Activated T-helper 2 cell treated with anti-CD3 and anti-CD28 coated beads, Interferon-gamma antibody, Interleukin-2, Interleukin-4, amounts not matched to agents 10 μg/mL and 5 μg/mL and 100 μg/mL, durations not matched to agents 14 hours and 24 hours and 36 hours (primary cell): ENCODE measurements at regions not wholly inside any gene's neighbourhood (a gene's known extent, or its start where the extent isn't known, plus 50 kb on each side); places are given as distances from the start of the nearest gene placed in this dataset.
A peak's percentile ranks its signal among the peaks of the same experiment; 100 is the strongest.

Experiments
- DNase-seq: peaks from one replicate; pipeline ENCODE4 v3.0.0; 2021; ENCODE audit warnings: low spot score
- H3K27ac Mint-ChIP-seq: one replicate; pipeline ENCODE4 v1.8.0; 2021; ENCODE audit warnings: mixed read lengths
- H3K27me3 Mint-ChIP-seq: one replicate; pipeline ENCODE4 v1.8.0; 2021; ENCODE audit warnings: low read depth, mixed read lengths
- H3K36me3 Mint-ChIP-seq: one replicate; pipeline ENCODE4 v1.8.0; 2021; ENCODE audit warnings: low read depth, mixed read lengths
- H3K4me1 Mint-ChIP-seq: one replicate; pipeline ENCODE4 v1.8.0; 2021; ENCODE audit warnings: low read depth, mixed read lengths
- H3K4me3 Mint-ChIP-seq: one replicate; pipeline ENCODE4 v1.8.0; 2021; ENCODE audit warnings: low read depth, mild to moderate bottlenecking, moderate library complexity, mixed read lengths
- H3K9me3 Mint-ChIP-seq: one replicate; pipeline ENCODE4 v1.8.0; 2021; ENCODE audit warnings: mixed read lengths
- intact Hi-C: fragments of 100-400 bp; cut with micrococcal nuclease; formaldehyde crosslinking; loops from one replicate; pipeline ENCODE4 v1.15.1; 2023

GRCh38 chr11:130615561-130615960 lies 167.1 kb downstream of the ADAMTS15 start:
- Mint-ChIP-seq H3K36me3 (no peaks in the 10 kb centered on the region), H3K4me3 (no peak overlapping the region), H3K4me1 (no peaks in the 10 kb centered on the region), H3K9me3 (no peaks in the 10 kb centered on the region), H3K27ac (no peak overlapping the region), H3K27me3 (peaks cover 4% of the 10 kb centered on the region)
- DNase-seq = no peak
- intact Hi-C loops = no loop called here

- peaks cover 4% of the 10 kb centered on the region for H3K27me3 Mint-ChIP-seq
- no peaks in the 10 kb centered on the region for H3K9me3 Mint-ChIP-seq
- no peaks in the 10 kb centered on the region for H3K36me3 Mint-ChIP-seq
- H3K4me1 Mint-ChIP-seq = no peaks in the 10 kb centered on the region
- DNase-seq = no peak
- no peak overlapping the region for H3K27ac Mint-ChIP-seq
- no peak overlapping the region for H3K4me3 Mint-ChIP-seq
- intact Hi-C loops = no loop called here
Measured at GRCh38 chr11:130616573-130616972, 168.1 kb downstream of the ADAMTS15 start.

DNA sequence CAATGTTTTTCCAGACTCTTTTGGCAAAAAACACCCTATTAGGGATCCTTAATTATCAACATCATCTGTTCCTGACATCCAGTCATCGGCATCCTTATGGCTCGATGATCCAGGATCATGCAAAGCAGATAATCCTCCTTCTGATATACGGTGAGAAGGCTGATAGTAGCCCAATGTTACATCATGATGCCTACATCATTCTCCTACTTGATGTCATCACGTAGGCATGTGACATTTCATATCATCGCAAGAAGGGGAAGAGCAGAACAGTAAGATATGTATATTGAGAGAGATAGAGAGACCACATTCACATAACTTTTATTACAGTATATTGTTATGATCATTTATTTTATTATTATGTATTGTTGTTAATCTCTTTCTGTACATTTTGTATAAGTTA lies 168.6 kb downstream of the ADAMTS15 start:
- no peaks in the 10 kb centered on the region for H3K36me3 Mint-ChIP-seq
- no peak overlapping the region for H3K4me3 Mint-ChIP-seq
- no peak for DNase-seq
- no peaks in the 10 kb centered on the region for H3K9me3 Mint-ChIP-seq
- peaks cover 4% of the 10 kb centered on the region for H3K27me3 Mint-ChIP-seq
- H3K27ac Mint-ChIP-seq = no peak overlapping the region
- no peaks in the 10 kb centered on the region for H3K4me1 Mint-ChIP-seq
- intact Hi-C loops = no loop called here

DNA sequence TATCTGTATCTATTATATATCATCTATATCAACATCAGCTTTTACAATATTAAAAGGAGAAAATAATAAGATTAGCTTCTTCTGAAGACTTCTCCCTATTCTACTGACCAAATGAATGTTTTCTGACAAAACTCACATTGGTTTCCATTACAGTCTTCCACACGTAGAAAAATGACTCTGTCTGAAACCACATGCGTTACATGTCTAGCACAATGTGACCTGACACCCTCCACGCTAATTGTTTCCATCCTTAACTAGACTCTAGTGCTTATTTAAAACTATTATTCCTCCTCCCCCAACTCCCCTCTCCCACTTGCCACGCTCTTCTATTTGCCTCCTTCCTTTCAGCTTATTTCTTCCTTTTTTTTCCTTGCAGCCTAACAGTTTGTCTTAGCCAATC lies 172.1 kb downstream of the ADAMTS15 start:
- no peaks in the 10 kb centered on the region for H3K36me3 Mint-ChIP-seq
- intact Hi-C loops = no loop called here
- H3K27me3 Mint-ChIP-seq = no peaks in the 10 kb centered on the region
- H3K27ac Mint-ChIP-seq = no peak overlapping the region
- H3K4me1 Mint-ChIP-seq = no peaks in the 10 kb centered on the region
- H3K4me3 Mint-ChIP-seq = no peak overlapping the region
- DNase-seq = no peak
- no peaks in the 10 kb centered on the region for H3K9me3 Mint-ChIP-seq

GRCh38 chr11:130622141-130622542 lies 173.7 kb downstream of the ADAMTS15 start:
- no peaks in the 10 kb centered on the region for H3K4me1 Mint-ChIP-seq
- no peak for DNase-seq
- intact Hi-C loops = no loop called here
- no peaks in the 10 kb centered on the region for H3K36me3 Mint-ChIP-seq
- H3K27ac Mint-ChIP-seq = no peak overlapping the region
- no peaks in the 10 kb centered on the region for H3K27me3 Mint-ChIP-seq
- H3K9me3 Mint-ChIP-seq = no peaks in the 10 kb centered on the region
- no peak overlapping the region for H3K4me3 Mint-ChIP-seq

DNA sequence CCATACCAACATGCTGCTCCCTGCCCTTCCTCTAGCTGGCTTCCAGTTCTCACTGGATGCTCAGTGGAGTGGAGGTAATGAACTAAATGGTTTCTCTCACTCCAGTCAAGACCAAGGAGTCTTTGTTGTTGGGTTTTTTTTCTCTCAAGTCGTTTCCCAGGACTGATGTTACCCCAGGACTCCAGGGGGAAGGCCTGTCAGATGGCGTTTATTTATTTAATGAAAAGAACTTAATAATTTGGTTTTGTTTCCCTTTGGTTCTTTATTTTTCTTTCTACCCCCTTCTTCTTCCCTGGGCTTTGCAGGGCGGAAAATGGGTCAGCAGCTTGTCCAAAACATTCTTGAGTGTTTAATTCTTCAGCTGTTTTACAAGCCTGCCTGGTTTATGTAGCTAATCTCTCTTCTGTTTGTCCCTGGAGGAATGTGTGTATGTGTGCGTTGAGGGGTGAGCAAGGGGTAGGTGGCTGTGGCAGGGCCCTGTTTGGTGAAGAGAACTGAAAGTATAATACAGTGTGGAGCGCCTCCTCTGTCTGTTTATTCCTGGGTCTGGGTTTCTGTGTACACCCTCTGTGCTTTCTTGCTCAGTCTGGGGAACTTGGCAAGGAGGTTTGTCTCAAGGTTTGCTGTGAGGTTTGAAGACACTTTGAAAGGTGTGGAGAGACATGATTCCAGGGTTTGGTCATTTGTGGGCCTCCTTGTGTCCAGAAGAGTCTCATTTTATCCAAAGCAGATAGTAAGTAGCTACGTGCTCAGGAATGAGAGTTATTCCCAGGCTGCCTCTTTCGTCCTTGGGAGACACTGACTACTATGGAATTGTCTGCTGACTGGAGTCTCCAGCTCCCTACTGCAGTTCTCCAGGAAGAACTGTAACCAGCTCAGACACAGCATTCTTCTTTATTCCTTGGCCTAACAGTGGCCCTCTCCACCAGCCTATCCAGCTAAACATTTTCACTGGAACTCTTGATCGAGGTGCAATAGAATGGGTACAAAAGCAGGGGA lies 175.5 kb downstream of the ADAMTS15 start:
- Mint-ChIP-seq H3K36me3 (no peaks in the 10 kb centered on the region), H3K27me3 (no peaks in the 10 kb centered on the region), H3K27ac (no peak overlapping the region), H3K9me3 (no peaks in the 10 kb centered on the region), H3K4me1 (no peaks in the 10 kb centered on the region), H3K4me3 (no peak overlapping the region)
- DNase-seq = no peak
- intact Hi-C loops = no loop called here

DNA sequence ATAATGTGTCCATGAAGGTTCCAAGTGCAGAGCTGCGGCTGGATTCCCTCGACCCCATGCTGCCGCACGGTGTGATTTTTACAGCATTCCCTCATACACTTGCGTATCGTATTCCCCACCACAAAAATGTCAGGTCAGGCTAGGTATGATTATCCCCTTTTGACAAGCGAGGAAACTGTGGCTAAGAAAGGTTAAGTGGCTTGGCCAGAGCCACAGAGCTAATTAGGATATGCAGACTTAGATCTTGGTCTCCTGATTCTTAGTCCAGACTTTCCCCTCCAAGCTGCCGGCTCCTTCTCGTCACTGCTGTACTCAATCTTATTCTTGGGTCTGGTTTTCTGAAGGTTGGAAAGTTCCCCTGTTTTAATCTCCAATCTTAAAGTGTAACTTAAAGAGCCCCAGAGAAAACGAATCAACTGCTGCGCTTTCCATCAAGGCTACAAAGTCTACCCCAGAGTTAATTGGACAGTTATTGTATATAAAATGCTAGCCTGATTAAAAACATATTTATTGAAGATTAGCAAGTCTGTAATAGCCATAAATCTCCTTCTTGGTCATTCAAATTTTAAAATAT lies 176.6 kb downstream of the ADAMTS15 start:
- DNase-seq = no peak
- intact Hi-C loops = no loop called here
- Mint-ChIP-seq H3K4me3 (no peak overlapping the region), H3K27me3 (no peaks in the 10 kb centered on the region), H3K27ac (no peak overlapping the region), H3K4me1 (no peaks in the 10 kb centered on the region), H3K36me3 (no peaks in the 10 kb centered on the region), H3K9me3 (no peaks in the 10 kb centered on the region)

DNA sequence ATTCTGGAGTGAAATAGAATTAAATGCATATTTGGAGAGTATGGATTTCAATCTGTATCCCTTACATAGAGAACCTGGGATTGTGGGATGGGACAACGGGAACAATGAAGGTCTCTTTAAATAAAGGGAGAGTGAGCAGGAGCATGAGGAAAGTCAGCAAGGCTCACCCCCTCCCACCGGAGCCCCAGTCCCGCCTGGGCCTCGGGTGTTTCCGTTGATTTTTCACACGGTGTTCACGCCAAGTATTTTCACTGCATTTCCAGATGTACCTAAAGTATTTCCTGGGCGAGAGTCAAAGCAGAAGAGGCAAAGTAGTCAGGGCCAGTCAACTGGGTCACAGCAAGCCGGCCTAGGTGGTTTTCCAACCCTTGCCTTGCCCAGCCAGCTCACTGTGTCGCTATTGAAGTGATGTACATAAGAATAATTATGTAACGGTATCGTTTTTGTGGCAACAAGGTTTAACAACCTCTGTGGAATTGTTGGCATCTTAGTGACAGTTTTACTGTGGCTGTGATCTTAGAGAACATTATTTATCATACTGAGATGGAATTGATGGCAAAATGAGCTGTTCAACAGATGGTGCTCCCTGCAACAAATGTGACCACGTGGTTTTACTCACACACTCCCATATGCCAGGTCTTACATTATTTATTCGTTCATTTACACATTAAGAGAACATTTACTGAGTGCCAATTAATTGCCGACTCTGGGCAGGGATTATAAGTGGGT lies 177.3 kb downstream of the ADAMTS15 start:
- Mint-ChIP-seq H3K27me3 (no peaks in the 10 kb centered on the region), H3K9me3 (no peaks in the 10 kb centered on the region), H3K4me3 (no peak overlapping the region), H3K27ac (no peak overlapping the region), H3K36me3 (no peaks in the 10 kb centered on the region), H3K4me1 (no peaks in the 10 kb centered on the region)
- intact Hi-C loops = no loop called here
- no peak for DNase-seq

- Mint-ChIP-seq H3K9me3 (no peaks in the 10 kb centered on the region), H3K4me3 (no peak overlapping the region), H3K4me1 (peaks cover 12% of the 10 kb centered on the region), H3K27ac (no peak overlapping the region), H3K27me3 (no peaks in the 10 kb centered on the region), H3K36me3 (no peaks in the 10 kb centered on the region)
- no peak for DNase-seq
- intact Hi-C loops = no loop called here
Measured at GRCh38 chr11:130629039-130629438, 180.6 kb downstream of the ADAMTS15 start.

- H3K27me3 Mint-ChIP-seq = no peaks in the 10 kb centered on the region
- no peaks in the 10 kb centered on the region for H3K9me3 Mint-ChIP-seq
- no peaks in the 10 kb centered on the region for H3K36me3 Mint-ChIP-seq
- DNase-seq = no peak
- H3K4me1 Mint-ChIP-seq = peaks cover 28% of the 10 kb centered on the region
- H3K27ac Mint-ChIP-seq = peak overlapping the region; percentile 71
- intact Hi-C loops = loop anchor here (10.0 kb wide), 1 partner anchor 326 kb away; no protein-coding TSS in a partner anchor
- H3K4me3 Mint-ChIP-seq = no peak overlapping the region
Measured at GRCh38 chr11:130631119-130631518, 182.7 kb downstream of the ADAMTS15 start.

- no peak for DNase-seq
- intact Hi-C loops = loop anchor here (10.0 kb wide), 1 partner anchor 329 kb away; no protein-coding TSS in a partner anchor
- Mint-ChIP-seq H3K27ac (no peak overlapping the region), H3K9me3 (no peaks in the 10 kb centered on the region), H3K4me3 (no peak overlapping the region), H3K4me1 (peaks cover 36% of the 10 kb centered on the region), H3K27me3 (no peaks in the 10 kb centered on the region), H3K36me3 (no peaks in the 10 kb centered on the region)
Measured at GRCh38 chr11:130633466-130633865, 185.0 kb downstream of the ADAMTS15 start.

DNA sequence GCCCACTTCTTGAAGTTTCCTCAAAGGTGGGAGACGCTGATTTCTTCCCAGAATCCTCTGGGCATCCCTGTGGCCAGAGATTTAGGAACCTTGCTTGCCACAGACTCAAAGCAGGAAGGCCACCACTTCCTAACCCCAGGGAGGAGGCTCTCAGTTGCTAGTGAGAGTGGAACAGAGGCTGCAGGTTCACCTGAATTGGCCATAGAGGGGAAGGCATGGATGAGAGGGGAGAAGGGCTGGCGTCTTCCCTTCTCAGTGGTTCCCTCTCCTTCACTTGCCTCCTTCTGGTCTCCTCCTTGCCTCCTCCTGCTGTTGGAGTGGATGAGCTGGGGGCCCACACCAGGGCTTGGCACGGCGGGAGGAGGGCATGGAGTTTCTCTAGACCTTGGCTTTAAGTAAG lies 185.7 kb downstream of the ADAMTS15 start:
- H3K27me3 Mint-ChIP-seq = no peaks in the 10 kb centered on the region
- no peak overlapping the region for H3K27ac Mint-ChIP-seq
- intact Hi-C loops = loop anchor here (10.0 kb wide), 1 partner anchor 329 kb away; no protein-coding TSS in a partner anchor
- H3K36me3 Mint-ChIP-seq = no peaks in the 10 kb centered on the region
- no peak for DNase-seq
- no peak overlapping the region for H3K4me3 Mint-ChIP-seq
- H3K9me3 Mint-ChIP-seq = no peaks in the 10 kb centered on the region
- H3K4me1 Mint-ChIP-seq = peaks cover 36% of the 10 kb centered on the region
